ENCODE measurements at regions not wholly inside any gene's neighbourhood (a gene's known extent, or its start where the extent isn't known, plus 50 kb on each side); places are given as distances from the start of the nearest gene placed in this dataset.

GRCh38 chr9:126027566-126027965, 280.4 kb downstream of the PBX3 start:
- 61 to 75% methylated on average over 5 of the region's 5 CpGs for WGBS, 2 donors

GRCh38 chr9:126028746-126029145, 281.6 kb downstream of the PBX3 start:
- 88 to 94% methylated on average over 10 of the region's 10 CpGs for WGBS, 2 donors

More at GRCh38 chr9:126027566-126027965, 280.4 kb downstream of the PBX3 start:
- Histone ChIP-seq H3K36me3 (no peaks in the 10 kb centered on the region), H3K4me3 (no peak overlapping the region), H3K9me3 (no peaks in the 10 kb centered on the region), H3K27me3 (no peaks in the 10 kb centered on the region), H3K27ac (no peak overlapping the region), H3K4me1 (no peaks in the 10 kb centered on the region)
- TF ChIP-seq POLR2A (IDR thresholded peaks at IDR 0.05) (no peak), CTCF (IDR thresholded peaks at IDR 0.05) (no peak), EP300 (IDR thresholded peaks at IDR 0.05) (no peak), POLR2AphosphoS5 (IDR thresholded peaks at IDR 0.05) (no peak)
- ATAC-seq (ENCODE audit: low FRiP score in 2 of 2) (no peak), DNase-seq (no peak)

GRCh38 chr9:126030716-126031115, 283.5 kb downstream of the PBX3 start:
- no peak overlapping the region for H3K27ac ChIP-seq
- TF ChIP-seq EP300 (IDR thresholded peaks at IDR 0.05) (no peak), POLR2AphosphoS5 (IDR thresholded peaks at IDR 0.05) (no peak), CTCF (IDR thresholded peaks at IDR 0.05) (no peak), POLR2A (IDR thresholded peaks at IDR 0.05) (no peak)
- H3K9me3 ChIP-seq = no peaks in the 10 kb centered on the region
- DNase-seq = no peak
- no peak for ATAC-seq (ENCODE audit: low FRiP score in 2 of 2)
- no peak overlapping the region for H3K4me3 ChIP-seq
- WGBS, 2 donors = 78 to 80% methylated on average over 2 to 7 of the region's 7 CpGs
- H3K4me1 ChIP-seq = no peaks in the 10 kb centered on the region
- H3K27me3 ChIP-seq = no peaks in the 10 kb centered on the region
- no peaks in the 10 kb centered on the region for H3K36me3 ChIP-seq

More at GRCh38 chr9:126028746-126029145, 281.6 kb downstream of the PBX3 start:
- Histone ChIP-seq H3K4me1 (no peaks in the 10 kb centered on the region), H3K27ac (no peak overlapping the region), H3K4me3 (no peak overlapping the region), H3K36me3 (no peaks in the 10 kb centered on the region), H3K9me3 (no peaks in the 10 kb centered on the region), H3K27me3 (no peaks in the 10 kb centered on the region)
- ATAC-seq (ENCODE audit: low FRiP score in 2 of 2) (no peak), DNase-seq (no peak)
- TF ChIP-seq EP300 (IDR thresholded peaks at IDR 0.05) (no peak), CTCF (IDR thresholded peaks at IDR 0.05) (no peak), POLR2AphosphoS5 (IDR thresholded peaks at IDR 0.05) (no peak), POLR2A (IDR thresholded peaks at IDR 0.05) (no peak)

- TF ChIP-seq EP300 (IDR thresholded peaks at IDR 0.05) (no peak), POLR2A (IDR thresholded peaks at IDR 0.05) (no peak), POLR2AphosphoS5 (IDR thresholded peaks at IDR 0.05) (no peak), CTCF (IDR thresholded peaks at IDR 0.05) (no peak)
- ATAC-seq (ENCODE audit: low FRiP score in 2 of 2) = no peak
- Histone ChIP-seq H3K4me3 (no peak overlapping the region), H3K36me3 (no peaks in the 10 kb centered on the region), H3K27me3 (no peaks in the 10 kb centered on the region), H3K9me3 (no peaks in the 10 kb centered on the region), H3K4me1 (no peaks in the 10 kb centered on the region), H3K27ac (no peak overlapping the region)
- WGBS, 2 donors = 87 to 96% methylated on average over 6 to 9 of the region's 9 CpGs
- DNase-seq = no peak
These were observed 283.9 kb downstream of the PBX3 start for GRCh38 chr9:126031116-126031515.

GRCh38 chr9:126032135-126032534, 285.0 kb downstream of the PBX3 start:
- DNase-seq (no peak), ATAC-seq (ENCODE audit: low FRiP score in 2 of 2) (no peak)
- H3K4me3 ChIP-seq = no peak overlapping the region
- H3K27me3 ChIP-seq = no peaks in the 10 kb centered on the region
- H3K36me3 ChIP-seq = no peaks in the 10 kb centered on the region
- no peak for TF ChIP-seq CTCF (IDR thresholded peaks at IDR 0.05)
- TF ChIP-seq EP300 (IDR thresholded peaks at IDR 0.05) = no peak
- no peak for TF ChIP-seq POLR2AphosphoS5 (IDR thresholded peaks at IDR 0.05)
- no peak for TF ChIP-seq POLR2A (IDR thresholded peaks at IDR 0.05)
- no peaks in the 10 kb centered on the region for H3K9me3 ChIP-seq
- H3K27ac ChIP-seq = no peak overlapping the region
- WGBS, 2 donors = 82 to 89% methylated on average over 8 of the region's 8 CpGs
- H3K4me1 ChIP-seq = no peaks in the 10 kb centered on the region
